Stimulated activated CD8-positive, alpha-beta memory T cell treated with anti-CD3 and anti-CD28 coated beads, Interleukin-15, amount 100 ng/mL, for 48 hours (primary cell): ENCODE measurements at regions not wholly inside any gene's neighbourhood (a gene's known extent, or its start where the extent isn't known, plus 50 kb on each side); places are given as distances from the start of the nearest gene placed in this dataset.
"Not testable (repeated sequence)": the region's sequence is repeated elsewhere in the genome, so short reads cannot be mapped to it uniquely, and the experiment has no call there.

Experiments used
- DNase-seq, 2 donors: peaks; one replicate each; pipeline ENCODE4 v3.0.0-alpha.2; 2020; ENCODE audit warnings: low read depth in 2 of 2

GRCh38 chr6:776528-776931 lies 83.6 kb upstream of the EXOC2 start:
- no peak for DNase-seq

- no peak for DNase-seq
Measured at GRCh38 chr6:775863-776262, 82.9 kb upstream of the EXOC2 start.

- DNase-seq, result not testable (repeated sequence)
Measured at GRCh38 chr6:771683-772082, 78.7 kb upstream of the EXOC2 start.

- no peak for DNase-seq
Measured at GRCh38 chr6:767755-768512, 75.0 kb upstream of the EXOC2 start.

- DNase-seq, result no peak
Measured at GRCh38 chr6:766625-767024, 73.7 kb upstream of the EXOC2 start.

- no peak for DNase-seq
Measured at GRCh38 chr6:761997-762396, 69.1 kb upstream of the EXOC2 start.

GRCh38 chr6:760982-761955 lies 68.3 kb upstream of the EXOC2 start:
- no peak for DNase-seq

GRCh38 chr6:759729-760128 lies 66.8 kb upstream of the EXOC2 start:
- DNase-seq, result no peak

- no peak for DNase-seq
Measured at GRCh38 chr6:756224-756623, 63.3 kb upstream of the EXOC2 start.

- no peak for DNase-seq
Measured at GRCh38 chr6:754202-754601, 61.3 kb upstream of the EXOC2 start.

- no peak for DNase-seq
Measured at GRCh38 chr6:753486-753885, 60.5 kb upstream of the EXOC2 start.

GRCh38 chr6:752438-752837 lies 59.5 kb upstream of the EXOC2 start:
- DNase-seq, result no peak

- no peak for DNase-seq
Measured at GRCh38 chr6:751765-752164, 58.8 kb upstream of the EXOC2 start.

- DNase-seq, result no peak
Measured at GRCh38 chr6:747921-748320, 55.0 kb upstream of the EXOC2 start.

- DNase-seq, result no peak
Measured at GRCh38 chr6:747028-747427, 54.1 kb upstream of the EXOC2 start.

- DNase-seq, result no peak
Measured at GRCh38 chr6:744666-745353, 51.9 kb upstream of the EXOC2 start.

GRCh38 chr6:743320-744096 lies 50.6 kb upstream of the EXOC2 start:
- DNase-seq, result no peak
